ENCODE measurements at regions not wholly inside any gene's neighbourhood (a gene's known extent, or its start where the extent isn't known, plus 50 kb on each side); places are given as distances from the start of the nearest gene placed in this dataset.
"Not testable (repeated sequence)": the region's sequence is repeated elsewhere in the genome, so short reads cannot be mapped to it uniquely, and the experiment has no call there.

DNA sequence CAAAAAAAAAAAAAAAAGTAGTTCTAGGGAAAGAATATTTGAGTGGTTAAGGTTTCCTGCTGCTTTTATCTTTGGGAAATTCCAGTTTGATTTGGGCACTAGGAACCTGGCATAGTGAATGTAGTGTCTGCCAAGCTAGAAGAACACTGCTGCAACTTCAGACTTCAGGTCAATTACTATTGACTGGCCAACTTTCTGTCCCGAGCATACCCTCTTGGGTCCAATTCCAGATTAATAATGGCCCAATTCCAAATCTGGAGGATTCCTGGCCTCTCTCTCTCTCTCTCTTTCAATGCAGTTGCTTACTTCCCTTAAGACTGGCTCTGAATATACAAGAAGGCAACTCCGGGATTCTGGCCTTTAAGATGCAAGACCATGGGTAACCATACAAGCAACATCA, 74.9 kb downstream of the ANKEF1 start:
- DNase-seq (ENCODE audit: low read depth), result no peak

DNA sequence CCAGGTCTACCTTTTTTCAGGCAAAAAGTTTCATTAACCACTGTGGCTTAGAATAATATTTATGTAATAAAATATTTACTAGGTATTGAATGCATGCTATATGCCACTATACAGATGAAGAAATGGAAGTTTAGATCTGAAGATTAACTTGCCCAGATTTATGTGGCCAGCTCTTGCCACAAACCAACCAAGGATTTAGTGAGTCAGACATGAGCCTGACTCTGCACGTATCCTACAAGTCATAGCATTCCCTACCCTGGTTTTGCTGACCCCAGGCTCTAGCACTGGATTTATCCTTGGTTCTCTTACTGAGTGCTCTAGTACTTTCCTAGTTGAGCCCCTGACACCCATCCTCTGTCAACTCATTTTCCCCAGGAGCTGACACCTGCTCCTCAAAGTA, 75.4 kb downstream of the ANKEF1 start:
- DNase-seq (ENCODE audit: low read depth), result no peak

DNA sequence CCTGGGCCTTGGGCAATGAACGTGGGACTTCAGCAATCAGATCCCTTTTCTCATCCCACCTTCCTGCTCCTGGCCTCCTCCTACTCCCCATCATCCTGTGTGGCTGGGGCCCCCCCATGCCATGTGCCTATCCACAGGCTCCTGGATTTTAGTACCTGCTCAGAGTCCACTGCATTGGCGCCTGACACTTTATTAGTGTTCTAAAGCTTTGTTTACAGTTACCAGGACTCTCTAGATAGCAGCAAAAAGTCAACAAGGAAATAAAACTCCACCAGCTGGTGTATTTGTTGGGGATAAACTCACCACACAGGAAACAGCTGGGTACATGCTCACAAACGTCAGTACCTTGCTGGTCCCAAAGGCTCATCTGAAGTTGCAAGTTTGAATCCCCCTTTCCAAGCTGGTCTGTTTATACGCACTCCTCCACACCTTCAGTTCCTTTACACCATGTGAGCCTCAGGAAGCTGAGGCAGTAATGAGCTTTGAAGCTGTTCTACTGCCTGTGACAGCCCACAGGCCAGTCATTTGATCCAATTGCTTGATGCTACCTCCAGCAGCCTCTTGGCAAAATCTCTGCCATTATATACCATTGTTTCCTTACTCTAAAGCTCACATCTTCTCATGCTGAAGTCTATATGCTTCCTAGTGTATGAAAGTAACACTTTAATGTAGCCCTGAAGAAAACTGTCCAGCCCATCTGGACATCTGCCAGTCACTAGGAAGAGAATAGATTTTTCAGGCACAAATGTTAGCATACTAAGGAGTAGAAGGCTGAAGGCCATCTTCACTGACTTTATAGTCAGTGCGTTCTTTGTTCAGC, 76.6 kb downstream of the ANKEF1 start:
- DNase-seq (ENCODE audit: low read depth), result no peak

DNA sequence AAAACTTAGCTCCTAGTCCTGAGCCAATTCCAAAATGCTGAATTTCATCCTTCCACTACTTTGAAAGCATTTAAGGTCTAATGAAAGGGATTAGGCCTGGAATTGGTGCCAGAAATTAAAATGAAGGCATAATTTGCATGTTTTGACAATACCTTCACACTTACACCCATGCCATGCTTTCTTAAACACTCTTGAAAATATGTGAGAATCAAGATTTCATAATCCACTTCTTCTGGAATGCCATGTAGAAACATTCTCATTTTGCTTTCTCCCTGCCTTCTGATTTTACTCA, 77.1 kb downstream of the ANKEF1 start:
- DNase-seq (ENCODE audit: low read depth), result no peak

DNA sequence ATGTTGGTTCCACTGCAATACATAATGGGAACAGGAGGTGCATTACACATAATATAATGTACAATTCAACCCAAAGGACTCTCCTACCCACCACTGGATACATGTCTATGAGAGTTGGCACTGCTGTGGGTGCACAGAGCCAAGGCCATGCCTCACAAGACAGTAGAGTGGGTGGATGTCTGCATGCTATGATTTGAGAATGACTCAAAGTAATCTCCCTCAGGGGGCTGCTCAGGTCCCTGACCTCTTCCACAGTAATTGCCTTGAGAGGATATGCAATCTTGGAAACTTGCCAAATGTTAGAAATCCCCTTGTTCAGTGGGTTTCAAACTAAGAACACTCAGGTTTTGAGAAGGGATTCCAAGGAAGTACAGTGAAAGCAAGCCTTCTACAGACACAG, 79.0 kb downstream of the ANKEF1 start:
- no peak for DNase-seq (ENCODE audit: low read depth)

DNA sequence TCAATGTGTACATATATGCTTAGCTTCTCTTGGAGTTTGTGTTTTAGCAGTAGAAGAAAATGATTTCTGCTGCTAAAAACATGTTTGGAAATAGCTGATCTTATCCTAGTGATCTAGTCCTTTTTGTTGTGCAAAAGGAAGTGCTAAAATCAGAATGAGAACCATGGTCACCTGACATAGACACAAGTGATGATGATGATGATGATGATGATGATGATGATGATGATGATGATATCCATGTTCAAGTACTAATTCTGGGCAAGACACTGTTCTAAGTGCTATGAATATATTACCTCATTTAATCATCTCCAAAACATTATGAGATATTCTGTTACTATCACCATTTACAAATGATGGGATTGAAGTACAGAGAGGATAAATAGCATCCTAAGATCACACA, 79.8 kb downstream of the ANKEF1 start:
- DNase-seq (ENCODE audit: low read depth), result no peak

DNA sequence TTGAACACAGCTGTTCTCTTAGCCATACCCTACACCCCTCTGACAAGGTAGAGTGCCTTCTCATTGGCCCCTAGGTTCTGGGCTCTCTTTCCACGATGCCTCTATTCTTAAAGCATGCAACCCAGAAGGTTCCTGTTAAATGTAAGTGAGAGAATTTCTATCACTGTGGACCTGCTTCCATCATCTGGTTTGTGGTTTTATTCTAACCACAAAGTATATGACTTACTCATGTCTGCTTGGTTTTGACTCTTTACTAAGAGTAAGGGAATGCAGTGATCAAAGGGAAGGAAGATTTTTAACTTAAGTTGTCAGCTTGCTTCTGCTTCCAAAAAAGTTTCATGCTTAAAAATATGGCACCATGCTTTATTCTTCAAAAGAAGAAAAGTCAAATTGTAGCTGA, 80.2 kb downstream of the ANKEF1 start:
- DNase-seq (ENCODE audit: low read depth), result peak; percentile 73

DNA sequence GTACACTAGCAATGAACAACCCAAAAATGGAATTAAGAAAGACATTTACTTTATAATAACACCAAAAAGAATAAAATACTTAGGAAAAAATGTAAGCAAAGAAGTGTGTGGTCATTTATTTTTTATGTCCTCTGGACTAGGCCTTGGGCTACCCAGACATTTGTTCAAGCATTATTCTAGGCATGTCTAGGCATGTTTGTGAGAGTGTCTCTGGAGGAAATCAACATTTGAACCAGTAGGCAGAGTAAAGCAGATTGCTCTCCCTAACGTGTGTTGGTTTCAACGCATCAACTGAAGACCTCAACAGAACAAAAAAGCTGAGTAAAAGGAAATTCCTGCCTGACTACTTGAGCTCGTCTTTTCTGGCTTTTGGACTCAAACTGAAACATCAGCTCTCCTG, 84.5 kb downstream of the ANKEF1 start:
- DNase-seq (ENCODE audit: low read depth), result no peak

DNA sequence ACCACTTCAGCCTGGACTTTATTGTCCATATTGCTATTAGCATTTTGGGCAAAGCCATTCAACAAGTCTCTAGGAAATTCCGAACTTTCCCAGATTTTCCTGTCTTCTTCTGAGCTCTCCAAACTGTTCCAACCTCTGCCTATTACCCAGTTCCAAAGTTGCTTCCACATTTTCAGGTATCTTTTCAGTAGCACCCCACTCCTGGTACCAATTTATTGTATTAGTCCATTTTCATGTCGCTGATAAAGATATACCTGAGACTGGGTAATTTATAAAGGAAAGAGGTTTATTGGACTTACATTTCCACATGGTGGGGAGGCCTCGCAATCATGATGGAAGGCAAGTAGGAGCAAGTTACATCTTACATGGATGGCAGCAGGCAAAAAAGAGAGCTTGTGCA, 90.1 kb downstream of the ANKEF1 start:
- not testable (repeated sequence) for DNase-seq (ENCODE audit: low read depth)

DNA sequence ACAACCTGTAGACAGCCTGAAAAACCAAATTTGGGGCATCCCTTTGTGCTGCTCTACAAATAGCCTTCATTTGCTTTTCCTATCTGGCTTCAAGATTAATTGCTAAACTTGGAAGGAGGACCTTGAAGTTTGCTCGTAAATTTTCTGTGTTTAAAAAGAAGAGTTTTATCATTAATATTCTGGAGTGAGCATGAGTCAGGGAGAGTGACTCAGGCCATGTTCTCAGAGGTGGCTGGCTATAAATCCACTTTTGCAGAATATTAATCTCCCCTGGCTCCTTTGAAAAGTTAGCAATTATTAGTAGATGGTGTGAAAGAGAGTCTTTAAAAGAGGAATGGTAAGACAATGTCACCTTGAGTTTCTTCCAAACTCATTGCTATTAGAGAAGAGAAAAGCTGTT, 91.0 kb downstream of the ANKEF1 start:
- no peak for DNase-seq (ENCODE audit: low read depth)

DNA sequence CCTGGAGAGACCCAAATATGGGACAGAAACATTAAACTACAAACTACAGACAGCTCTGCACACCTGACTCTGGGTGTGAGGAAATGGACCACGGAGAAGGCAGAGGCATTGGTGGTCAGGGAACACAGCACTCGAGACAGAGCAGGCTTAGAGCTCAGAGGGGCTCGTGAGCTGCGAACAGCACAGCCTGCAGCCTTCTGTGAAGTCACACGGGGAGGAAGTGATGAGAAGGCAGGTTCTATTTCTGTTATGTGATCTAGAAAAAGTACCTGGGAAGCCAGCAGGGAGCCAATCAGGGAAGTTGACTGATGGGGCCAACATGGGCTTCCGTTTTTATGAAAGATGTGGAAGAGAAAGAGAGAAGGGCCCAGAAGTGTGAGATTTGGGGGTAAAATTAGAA, 88.9 kb upstream of the SNAP25 start:
- no peak for DNase-seq (ENCODE audit: low read depth)

DNA sequence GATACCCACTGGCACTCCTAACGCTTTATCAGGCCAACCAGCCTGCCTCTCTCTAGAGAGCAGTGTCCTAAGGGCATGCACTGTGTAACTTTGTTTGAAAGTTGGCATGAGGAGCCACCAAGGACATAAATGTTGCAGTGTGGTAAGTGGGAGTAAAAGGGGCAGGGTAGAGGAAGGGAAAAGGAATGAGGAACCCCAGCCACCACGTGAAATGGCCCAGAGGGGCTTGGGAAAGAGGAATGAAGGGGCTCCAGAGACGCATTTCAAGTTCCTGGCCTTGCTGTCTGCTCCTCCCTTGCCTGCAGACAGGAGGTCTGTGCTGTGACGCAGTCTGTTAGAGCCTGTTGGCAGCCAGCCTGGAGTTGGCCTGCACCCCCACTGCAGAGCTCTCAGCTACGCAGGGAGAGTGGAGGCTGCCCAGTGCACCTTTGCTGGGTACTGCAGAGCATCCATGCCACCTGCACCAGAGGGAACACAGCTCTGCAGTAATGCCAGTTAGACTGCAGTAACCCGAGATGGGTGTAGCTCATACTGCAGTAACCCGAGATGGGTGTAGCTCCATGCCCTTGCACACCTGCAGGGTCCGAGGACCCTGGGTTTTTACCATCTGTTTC, 86.8 kb upstream of the SNAP25 start:
- DNase-seq (ENCODE audit: low read depth), result no peak

DNA sequence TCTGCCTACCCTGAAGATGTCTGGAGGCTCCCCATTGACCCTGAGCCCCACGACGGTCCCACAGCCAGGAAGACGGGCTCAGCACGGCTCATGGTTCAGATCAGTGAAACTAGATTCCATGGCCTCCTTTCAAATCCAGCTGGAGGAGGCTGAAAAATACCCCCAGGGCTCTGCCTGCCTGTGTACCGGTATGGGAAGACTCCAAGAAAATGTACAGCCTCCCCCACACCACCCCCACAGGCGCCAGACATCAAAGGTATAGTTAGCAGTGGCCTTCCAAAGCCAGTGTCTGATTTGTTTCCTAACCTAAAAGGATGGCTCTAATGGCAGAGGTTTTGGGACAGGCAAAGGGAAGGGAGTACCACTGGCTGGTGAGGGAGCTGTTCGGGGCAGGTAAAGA, 86.2 kb upstream of the SNAP25 start:
- no peak for DNase-seq (ENCODE audit: low read depth)

DNA sequence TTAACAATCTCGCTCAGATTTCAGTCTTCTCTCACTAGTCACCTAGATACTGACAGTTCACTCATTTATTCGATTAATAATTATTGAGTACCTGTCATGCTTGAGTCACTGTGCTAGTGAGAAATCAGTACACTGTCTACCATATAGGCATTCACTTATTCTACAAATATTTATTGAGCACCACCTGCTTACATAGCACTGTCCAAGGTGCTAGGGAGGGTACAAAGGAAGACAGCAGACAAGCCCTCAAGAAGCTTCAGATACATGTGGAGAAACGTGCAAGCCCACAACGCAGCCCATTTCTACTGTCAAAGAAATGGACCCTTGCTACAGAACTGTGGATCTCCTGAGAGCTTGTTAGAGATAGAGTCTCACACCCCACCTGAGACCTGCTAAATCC, 85.1 kb upstream of the SNAP25 start:
- DNase-seq (ENCODE audit: low read depth), result no peak

DNA sequence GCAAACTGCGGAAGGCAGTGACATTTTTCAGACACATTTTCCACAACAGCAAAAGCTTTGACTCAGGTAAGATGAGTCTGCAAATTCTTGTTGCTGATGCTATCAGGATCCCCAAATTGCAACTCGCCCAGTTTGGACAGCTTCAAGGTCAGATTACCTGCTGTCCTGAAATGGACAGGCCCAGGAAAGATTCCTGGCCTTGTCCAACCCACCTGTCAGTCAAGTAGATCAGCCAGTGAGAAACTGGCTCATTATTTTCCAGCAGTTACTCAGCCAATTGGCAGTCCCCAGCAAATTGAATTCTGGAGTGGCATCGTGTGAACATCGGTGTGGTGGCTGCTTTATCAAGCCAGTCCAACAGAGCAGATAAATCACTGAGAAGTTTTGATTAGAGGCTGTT, 84.5 kb upstream of the SNAP25 start:
- DNase-seq (ENCODE audit: low read depth), result no peak

DNA sequence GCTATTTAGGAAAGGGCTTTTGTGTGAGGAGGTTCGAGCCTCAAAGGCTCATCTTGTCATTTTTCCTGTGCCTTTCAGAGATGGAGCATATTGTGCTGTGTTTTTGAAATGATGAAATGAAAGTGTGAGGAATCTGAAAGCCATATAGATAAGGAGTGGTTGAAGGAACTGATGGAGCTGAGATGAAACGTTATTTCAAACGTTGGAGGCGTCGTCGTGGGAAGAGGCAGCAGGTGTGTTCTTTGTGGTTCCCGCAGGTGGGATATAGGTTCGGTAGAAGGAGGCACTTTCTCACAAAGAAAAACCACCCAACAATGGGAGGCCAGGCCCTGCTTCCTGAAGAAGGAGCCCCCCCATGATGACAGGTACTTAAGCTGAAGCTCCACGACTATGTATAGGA, 83.2 kb upstream of the SNAP25 start:
- no peak for DNase-seq (ENCODE audit: low read depth)

DNA sequence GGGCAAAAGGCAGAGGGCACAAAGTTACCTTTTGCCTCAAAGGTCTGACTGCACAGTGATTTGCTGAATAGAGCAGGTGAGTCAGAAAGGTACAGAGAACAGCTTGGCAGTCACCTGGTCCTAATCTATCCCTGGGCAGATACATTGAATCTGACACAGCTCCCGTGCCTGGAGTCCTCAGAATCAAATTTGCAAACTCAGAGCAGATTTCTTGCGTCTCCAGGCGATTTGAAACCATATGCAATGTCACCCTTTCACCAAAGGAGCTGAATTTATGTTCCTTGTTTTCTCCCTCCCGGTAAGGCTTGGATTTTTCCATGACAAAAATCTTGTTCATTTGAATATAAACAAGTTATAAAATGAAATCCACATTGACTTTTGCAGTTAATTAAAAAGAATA, 81.6 kb upstream of the SNAP25 start:
- DNase-seq (ENCODE audit: low read depth), result no peak

DNA sequence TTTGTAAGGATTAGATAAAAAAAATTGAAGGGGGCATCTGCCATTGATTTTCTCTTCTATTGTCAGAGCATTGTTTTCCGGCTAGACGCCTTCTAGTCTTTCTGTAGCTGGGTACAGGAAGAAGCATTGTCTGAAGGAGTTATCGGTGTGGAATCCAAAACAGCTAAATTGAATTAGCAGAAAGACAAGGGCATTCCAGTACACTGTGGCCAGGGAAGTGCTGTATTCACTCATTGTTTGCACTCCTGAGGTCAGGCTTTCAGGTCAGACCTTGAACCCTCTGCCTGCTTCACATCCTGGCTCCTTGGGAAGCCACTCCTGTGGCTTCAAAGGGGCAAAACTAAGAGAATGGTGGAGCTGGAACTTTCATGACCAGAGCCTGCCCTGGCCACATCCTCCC, 81.1 kb upstream of the SNAP25 start:
- no peak for DNase-seq (ENCODE audit: low read depth)

DNA sequence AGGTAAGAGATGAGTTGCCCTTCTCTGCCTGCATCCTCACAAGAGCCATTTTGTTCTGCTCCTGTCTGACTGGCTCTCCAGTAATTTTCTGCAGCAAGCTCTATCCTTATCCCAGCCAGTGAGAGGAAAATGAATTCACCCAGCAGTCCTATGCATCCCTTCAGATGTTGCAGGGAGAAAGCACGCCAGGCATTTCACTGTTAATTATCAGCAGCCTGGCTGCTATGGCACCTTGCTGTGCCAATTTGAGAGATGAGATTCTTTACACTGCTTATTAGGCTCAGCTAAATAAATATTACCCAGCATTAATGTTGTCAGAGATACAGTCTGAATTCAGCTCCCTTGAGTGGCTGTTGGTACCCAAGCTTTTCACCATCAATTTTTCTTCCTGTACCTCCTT, 61.1 kb upstream of the SNAP25 start:
- DNase-seq (ENCODE audit: low read depth), result no peak

DNA sequence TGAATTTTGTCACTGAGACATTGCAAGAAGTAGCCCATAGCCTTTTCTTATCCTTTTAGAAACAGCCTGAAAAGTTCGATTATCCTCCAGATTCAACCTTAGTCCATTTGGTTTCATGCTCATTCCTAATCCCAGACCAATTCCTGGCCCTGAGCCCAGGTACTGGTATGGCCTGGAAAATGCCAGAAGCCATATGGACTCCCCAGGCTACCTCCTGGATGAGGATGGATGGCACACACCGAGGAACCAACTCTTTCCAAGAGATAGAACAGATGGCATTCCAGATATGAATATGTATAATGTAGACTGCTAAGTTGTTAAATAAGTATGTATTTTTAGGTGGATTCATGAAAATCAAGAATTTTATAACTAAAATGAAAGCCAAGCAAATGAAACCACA, 51.6 kb upstream of the SNAP25 start:
- no peak for DNase-seq (ENCODE audit: low read depth)

DNA sequence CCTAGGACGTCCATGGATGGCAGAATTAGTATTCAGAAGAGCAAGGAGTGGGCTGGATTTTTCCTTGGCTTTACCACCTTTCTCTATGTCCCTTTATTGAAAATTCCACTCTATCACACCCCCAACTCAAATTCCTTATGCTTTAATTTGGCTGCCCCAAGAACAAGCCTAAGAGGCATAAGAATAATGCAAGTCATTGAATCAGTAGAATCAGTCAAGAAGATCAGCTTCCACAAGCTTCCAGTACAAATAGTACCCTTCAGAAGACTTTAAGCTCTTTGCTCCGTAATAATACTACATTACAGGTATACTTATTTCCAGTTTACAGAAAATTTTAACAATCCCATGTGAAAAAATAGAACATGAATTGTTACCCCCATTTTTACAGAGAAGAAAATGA, 51.0 kb upstream of the SNAP25 start:
- DNase-seq (ENCODE audit: low read depth), result no peak
